HTR-8/SVneo (cell line): ENCODE measurements at regions not wholly inside any gene's neighbourhood (a gene's known extent, or its start where the extent isn't known, plus 50 kb on each side); places are given as distances from the start of the nearest gene placed in this dataset.
"Not testable (repeated sequence)": the region's sequence is repeated elsewhere in the genome, so short reads cannot be mapped to it uniquely, and the experiment has no call there.

Experiments
- DNase-seq: peaks from one replicate; pipeline ENCODE4 v3.0.0; 2011; ENCODE audit warnings: low spot score, mixed read lengths; ENCODE audit not compliant: insufficient read length
- FAIRE-seq: peaks from 2 replicates; lab custom pipeline; 2011; peaks lifted over from hg19 to GRCh38; lab: Jason Lieb, UNC

DNA sequence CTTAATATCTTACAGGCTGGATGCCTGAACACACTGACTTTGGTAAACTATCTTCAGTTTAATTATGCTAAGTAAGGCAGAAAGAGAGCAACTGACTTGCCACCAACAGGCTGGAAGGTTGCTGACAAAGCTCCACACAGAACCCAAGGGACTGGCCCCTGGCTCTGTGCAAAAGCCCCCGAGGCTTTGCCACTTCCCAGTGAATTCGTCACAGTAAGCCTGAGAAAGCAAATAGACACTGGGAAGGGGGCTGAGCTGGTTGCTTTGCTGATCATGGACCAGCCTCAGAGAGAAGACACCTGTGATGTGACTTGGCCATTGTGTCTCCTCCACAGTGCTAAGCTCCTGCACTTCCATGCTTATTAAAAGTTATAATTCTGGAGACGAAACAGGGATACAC is 91.7 kb downstream of the BLID start:
- FAIRE-seq, result no peak
- no peak for DNase-seq

DNA sequence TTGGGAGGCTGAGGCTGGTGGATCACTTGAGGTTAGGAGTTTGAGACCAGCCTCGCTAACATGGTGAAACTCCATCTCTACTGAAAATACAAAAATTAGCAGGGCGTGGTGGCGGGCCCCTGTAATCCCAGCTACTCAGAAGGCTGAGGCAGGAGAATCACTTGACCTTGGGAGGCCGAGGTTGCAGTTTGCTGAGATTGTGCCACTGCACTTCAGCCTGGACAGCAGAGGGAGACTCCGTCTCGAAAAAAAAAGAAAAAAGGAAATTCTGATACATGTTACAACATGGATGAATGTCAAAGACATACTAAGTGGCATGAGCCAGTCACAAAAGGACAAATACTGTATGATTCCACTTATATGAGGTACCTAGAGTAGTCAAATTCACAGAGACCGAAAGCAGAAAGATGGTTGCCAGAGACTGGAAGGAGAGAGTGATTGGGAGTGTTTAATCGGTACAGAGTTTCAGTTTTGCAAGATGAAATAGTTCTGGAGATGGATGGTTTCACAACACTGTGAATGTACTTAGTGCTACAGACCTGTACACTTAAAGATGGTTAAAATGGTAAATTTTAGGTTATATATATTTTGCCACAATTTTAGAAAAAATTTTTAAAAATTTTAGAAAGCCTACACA is 92.3 kb downstream of the BLID start:
- no peak for DNase-seq
- FAIRE-seq, result peak; percentile 54

- FAIRE-seq (no peak), DNase-seq (no peak)
Observed at GRCh38 chr11:122022646-122023045, 93.4 kb downstream of the BLID start.

- DNase-seq, result peak; percentile 23
- no peak for FAIRE-seq
Observed at GRCh38 chr11:122020902-122021301, 95.1 kb downstream of the BLID start.

DNA sequence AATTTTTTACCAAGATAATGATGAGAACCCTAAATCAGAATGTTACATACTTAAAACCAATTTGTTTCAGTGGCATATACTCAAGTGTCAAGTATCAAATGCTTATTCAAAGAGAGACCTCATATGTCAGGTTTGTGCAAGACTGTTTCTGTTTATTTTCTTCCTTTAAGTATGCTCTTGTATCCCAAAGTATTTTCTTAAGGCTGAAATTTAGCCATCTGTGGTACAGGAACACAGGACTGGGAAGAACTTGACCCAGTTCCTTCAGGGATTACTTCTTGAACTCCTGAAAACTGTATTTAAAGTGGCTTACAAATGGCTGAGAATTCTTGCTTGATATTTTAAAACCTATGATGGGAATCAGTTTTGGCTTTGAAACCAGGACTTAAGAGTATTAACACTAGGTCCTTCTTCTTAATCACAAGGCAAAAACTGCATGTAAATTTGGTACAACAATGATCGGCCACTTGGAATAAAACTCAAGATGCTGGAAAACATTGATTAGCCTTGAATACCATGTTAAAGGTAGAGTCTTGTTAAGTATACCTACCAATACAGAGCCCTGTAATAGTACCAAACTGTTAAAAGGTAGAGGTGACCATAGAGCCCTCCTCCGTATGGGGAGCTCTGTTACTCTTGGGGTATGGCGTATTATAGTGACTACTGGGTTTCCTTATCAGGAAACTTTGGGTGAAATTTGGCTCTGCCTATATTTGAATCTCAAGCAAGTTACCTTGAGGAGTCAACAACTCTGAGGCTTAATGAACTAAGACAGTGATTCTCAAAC is 95.9 kb downstream of the BLID start:
- FAIRE-seq, result peak; percentile 36
- no peak for DNase-seq

DNA sequence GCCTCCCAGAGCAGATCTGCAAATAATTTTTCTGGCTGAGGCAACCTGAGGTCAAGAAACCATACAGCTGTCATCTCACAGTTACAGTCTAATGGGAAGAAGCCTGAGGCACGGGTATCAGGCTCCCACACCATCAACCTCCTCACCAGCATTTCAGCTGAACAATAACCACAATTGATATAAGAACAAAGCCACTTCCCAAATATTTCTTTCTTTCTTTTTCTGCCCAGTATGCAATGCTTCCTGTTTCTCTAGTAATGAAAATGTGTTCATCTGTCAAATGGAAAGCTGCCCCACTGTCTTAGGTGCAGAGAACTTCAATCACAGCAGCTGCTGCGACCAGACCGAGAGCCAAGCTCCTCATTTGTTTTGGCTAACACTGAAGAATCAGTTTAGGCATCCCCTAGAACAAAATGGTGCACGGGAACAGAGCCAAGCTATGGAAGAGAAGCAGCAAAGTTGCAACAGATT is 108.4 kb downstream of the BLID start:
- no peak for DNase-seq
- no peak for FAIRE-seq

DNA sequence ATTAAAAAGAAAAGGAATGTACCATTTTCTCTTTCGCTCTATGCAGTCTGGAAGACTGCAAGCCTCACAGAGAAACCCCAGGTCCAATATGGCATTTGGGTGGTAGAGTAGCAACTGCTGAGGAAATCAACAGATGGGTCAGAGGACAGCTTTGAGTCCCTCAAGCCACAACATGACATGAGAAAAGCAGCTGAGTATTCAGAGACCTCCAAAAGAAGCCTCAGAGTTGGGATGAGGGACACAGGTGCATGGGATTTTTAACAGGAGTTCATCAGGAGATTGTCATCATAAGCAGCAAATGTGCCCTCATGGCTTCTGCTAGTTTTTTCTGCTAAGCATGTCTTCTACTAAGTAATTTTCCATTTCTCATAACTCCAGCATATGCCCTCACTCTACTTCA is 111.6 kb downstream of the BLID start:
- DNase-seq (no peak), FAIRE-seq (no peak)

- DNase-seq (no peak), FAIRE-seq (no peak)
Observed at GRCh38 chr11:122002926-122003325, 113.1 kb downstream of the BLID start.

GRCh38 chr11:122002047-122002446 is 114.0 kb downstream of the BLID start:
- no peak for FAIRE-seq
- no peak for DNase-seq

DNA sequence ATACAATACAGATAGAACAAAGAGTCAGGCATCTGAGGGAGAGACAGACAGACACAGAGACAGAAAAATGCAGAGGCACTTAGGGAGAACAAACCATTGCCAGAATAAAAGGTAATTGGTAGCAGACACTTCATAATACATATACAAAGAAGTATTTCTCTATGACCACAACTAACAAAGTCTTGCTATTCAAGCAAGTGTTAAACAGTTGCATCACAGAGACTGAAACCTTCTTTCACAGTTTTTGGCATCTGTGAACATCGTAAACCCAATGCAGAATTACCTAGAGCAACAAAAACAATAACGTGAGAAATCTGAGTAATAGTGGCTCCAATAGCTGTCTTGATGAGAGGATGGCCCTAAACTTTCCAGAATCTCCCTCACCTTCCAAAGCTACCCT is 116.4 kb downstream of the BLID start:
- FAIRE-seq (no peak), DNase-seq (no peak)

DNA sequence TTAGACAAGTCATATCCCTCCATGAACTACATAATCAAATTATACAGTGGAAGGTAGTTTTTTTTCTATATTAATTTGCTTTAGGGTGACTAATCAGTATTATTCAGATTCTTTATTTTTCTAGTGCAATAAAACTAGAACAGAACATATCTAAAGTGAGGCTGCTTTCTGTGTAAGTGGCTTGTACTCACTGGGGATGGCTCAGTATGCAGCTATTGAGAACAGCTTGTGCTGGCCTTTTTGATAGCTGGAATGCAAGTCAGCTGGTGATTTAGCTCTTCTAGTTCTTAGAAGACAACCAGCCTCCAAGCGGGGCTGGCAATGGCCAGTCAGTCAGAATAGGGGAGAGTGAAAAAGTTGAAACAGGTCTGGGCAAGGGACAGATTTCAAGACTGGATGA is 119.4 kb downstream of the BLID start:
- FAIRE-seq, result no peak
- DNase-seq, result no peak

GRCh38 chr11:121983901-121984300 is 132.1 kb downstream of the BLID start:
- no peak for DNase-seq
- FAIRE-seq, result no peak

DNA sequence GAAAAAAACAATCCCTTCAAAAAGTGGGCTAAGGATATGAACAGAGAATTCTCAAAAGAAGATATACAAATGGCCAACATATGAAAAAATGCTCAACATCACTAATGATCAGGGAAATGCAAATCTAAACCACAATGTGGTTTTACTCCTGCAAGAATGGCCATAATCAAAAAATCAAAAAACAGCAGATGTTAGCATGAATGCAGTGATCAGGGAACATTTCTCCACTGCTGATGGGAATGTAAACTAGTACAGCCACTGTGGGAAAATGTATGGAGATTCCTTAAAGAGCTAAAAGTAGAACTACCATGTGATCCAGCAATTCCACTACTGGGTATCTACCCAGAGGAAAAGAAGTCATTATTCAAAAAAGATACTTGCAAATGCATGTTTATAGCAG is 138.1 kb downstream of the BLID start:
- not testable (repeated sequence) for FAIRE-seq, DNase-seq

DNA sequence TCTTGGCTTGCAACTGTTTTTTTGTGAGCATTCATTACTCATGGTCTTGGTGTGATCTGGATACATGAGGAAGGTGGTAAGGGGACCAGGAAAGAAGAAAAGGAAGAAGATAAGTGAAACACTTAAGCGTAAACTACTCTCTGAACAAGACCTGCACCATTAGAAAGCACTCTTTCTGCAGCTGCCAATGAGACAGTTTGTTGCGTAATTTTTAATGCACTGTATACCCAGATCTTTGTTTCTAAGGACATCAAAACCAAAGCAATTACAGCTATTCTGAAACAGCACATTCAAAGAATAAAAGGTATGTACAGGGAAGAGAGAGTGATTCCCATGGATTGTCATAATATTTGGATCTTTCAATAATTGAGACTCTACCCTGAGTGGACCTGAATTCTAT is 147.4 kb downstream of the BLID start:
- no peak for DNase-seq
- FAIRE-seq, result peak; percentile 4

- no peak for DNase-seq
- no peak for FAIRE-seq
Observed at GRCh38 chr11:121967131-121967704, 148.8 kb downstream of the BLID start.

DNA sequence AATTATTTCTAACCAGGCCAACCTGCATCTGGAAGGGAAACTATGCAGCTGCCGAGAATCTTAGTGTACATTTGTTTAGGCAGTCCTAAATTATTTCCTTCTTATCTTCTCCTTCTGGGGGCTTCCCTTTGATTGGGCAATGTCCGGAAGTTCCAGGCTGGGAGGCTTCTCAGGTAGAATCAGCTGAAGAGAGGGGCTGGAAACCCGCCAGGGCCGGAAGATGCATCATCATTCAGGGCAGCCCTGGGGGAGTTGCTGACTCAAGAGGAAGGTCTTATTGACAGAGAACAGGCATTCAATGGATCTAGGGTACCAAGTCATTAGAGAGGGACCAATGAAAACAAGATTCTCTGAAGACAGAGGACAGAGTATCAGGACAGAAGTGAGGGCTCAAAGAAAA is 150.7 kb downstream of the BLID start:
- DNase-seq, result peak; percentile 51
- no peak for FAIRE-seq

DNA sequence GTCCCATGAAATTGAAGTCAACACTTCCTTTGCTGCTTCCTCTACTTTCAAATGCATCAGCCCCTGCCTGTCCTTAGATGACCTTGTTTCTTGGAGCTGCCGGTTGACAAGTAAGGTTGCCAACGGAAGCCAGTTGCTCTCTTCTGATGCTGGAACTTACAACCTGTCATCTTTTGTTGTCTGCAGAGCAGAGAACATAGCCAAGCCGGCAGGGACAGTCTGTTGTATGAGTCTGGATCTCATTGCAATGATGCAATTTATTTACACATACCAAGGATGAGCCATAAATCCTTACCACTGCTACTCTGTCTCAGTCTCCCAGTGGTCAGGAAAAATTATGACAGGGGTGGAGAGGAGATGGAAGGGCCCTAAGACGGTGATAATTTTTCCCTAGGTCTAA is 151.4 kb downstream of the BLID start:
- FAIRE-seq, result peak; percentile 86
- peak; percentile 62 for DNase-seq

- not testable (repeated sequence) for DNase-seq, FAIRE-seq
Observed at GRCh38 chr11:121963846-121964245, 152.2 kb downstream of the BLID start.

GRCh38 chr11:121961321-121961801 is 154.7 kb downstream of the BLID start:
- FAIRE-seq (no peak), DNase-seq (no peak)

GRCh38 chr11:121958971-121959325 is 157.1 kb downstream of the BLID start:
- DNase-seq, result no peak
- FAIRE-seq, result no peak

GRCh38 chr11:121958323-121958970 is 157.6 kb downstream of the BLID start:
- FAIRE-seq (peak; percentile 23), DNase-seq (no peak)
